ENCODE measurements at regions not wholly inside any gene's neighbourhood (a gene's known extent, or its start where the extent isn't known, plus 50 kb on each side); places are given as distances from the start of the nearest gene placed in this dataset.
"Not testable (repeated sequence)": the region's sequence is repeated elsewhere in the genome, so short reads cannot be mapped to it uniquely, and the experiment has no call there.

GRCh38 chr15:24146251-24146650 is 459.1 kb upstream of the NDN start:
- no peak for TF ChIP-seq EZH2 (IDR thresholded peaks at IDR 0.05; ENCODE audit: insufficient read depth, low read length)
- FAIRE-seq (no peak), DNase-seq (ENCODE audit: low read depth) (no peak)
- Histone ChIP-seq H3K4me2 (ENCODE audit: low read length) (no peak overlapping the region), H3K36me3 (ENCODE audit: insufficient read depth, low read length) (no peaks in the 10 kb centered on the region), H4K20me1 (ENCODE audit: insufficient read depth, low read length) (no peaks in the 10 kb centered on the region), H3K4me3 (ENCODE audit: insufficient read depth, low read depth, low read length) (no peak overlapping the region), H3K4me1 (ENCODE audit: insufficient read depth, low read length) (no peaks in the 10 kb centered on the region), H2AFZ (ENCODE audit: low read depth, low read length) (no peak overlapping the region), H3K27ac (ENCODE audit: low read depth, low read length) (no peak overlapping the region), H3K79me2 (ENCODE audit: insufficient read depth, low read length) (no peaks in the 10 kb centered on the region), H3K27me3 (ENCODE audit: insufficient read depth, low read length) (no peaks in the 10 kb centered on the region), H3K9me3 (ENCODE audit: insufficient read depth, low read depth, low read length) (no peaks in the 10 kb centered on the region), H3K9ac (ENCODE audit: low read length) (no peak overlapping the region)
- no peak overlapping the region for H3K4me3 Mint-ChIP-seq (ENCODE audit: unreplicated experiment)
- no peaks in the 10 kb centered on the region for H3K27me3 Mint-ChIP-seq (ENCODE audit: low read depth, unreplicated experiment)
- H3K9me3 Mint-ChIP-seq (ENCODE audit: unreplicated experiment): peaks cover 3% of the 10 kb centered on the region
- H3K36me3 Mint-ChIP-seq (ENCODE audit: low read depth, unreplicated experiment): no peaks in the 10 kb centered on the region
- no peaks in the 10 kb centered on the region for H3K4me1 Mint-ChIP-seq (ENCODE audit: low read depth, unreplicated experiment)
- H3K27ac Mint-ChIP-seq (ENCODE audit: unreplicated experiment): no peak overlapping the region

GRCh38 chr15:24150542-24150941 is 463.4 kb upstream of the NDN start:
- no peaks in the 10 kb centered on the region for H3K36me3 ChIP-seq (ENCODE audit: insufficient read depth, low read length)
- TF ChIP-seq EZH2 (IDR thresholded peaks at IDR 0.05; ENCODE audit: insufficient read depth, low read length): no peak
- TF ChIP-seq CTCF (IDR thresholded peaks at IDR 0.05; ENCODE audit: insufficient read depth, low read depth, low read length): no peak
- H3K9me3 Mint-ChIP-seq (ENCODE audit: unreplicated experiment): peaks cover 3% of the 10 kb centered on the region
- H3K4me1 ChIP-seq (ENCODE audit: insufficient read depth, low read length): no peaks in the 10 kb centered on the region
- H3K4me3 ChIP-seq (ENCODE audit: insufficient read depth, low read depth, low read length): no peak overlapping the region
- H3K4me3 Mint-ChIP-seq (ENCODE audit: unreplicated experiment): no peak overlapping the region
- H3K4me2 ChIP-seq (ENCODE audit: low read length): no peak overlapping the region
- H3K9ac ChIP-seq (ENCODE audit: low read length): no peak overlapping the region
- H3K79me2 ChIP-seq (ENCODE audit: insufficient read depth, low read length): no peaks in the 10 kb centered on the region
- H3K9me3 ChIP-seq (ENCODE audit: insufficient read depth, low read depth, low read length): no peaks in the 10 kb centered on the region
- H4K20me1 ChIP-seq (ENCODE audit: insufficient read depth, low read length): no peaks in the 10 kb centered on the region
- no peak overlapping the region for H2AFZ ChIP-seq (ENCODE audit: low read depth, low read length)
- no peak overlapping the region for H3K27ac Mint-ChIP-seq (ENCODE audit: unreplicated experiment)
- no peaks in the 10 kb centered on the region for H3K36me3 Mint-ChIP-seq (ENCODE audit: low read depth, unreplicated experiment)
- H3K4me1 Mint-ChIP-seq (ENCODE audit: low read depth, unreplicated experiment): no peaks in the 10 kb centered on the region
- H3K27me3 Mint-ChIP-seq (ENCODE audit: low read depth, unreplicated experiment): no peaks in the 10 kb centered on the region
- DNase-seq (ENCODE audit: low read depth) (no peak), FAIRE-seq (no peak)
- H3K27ac ChIP-seq (ENCODE audit: low read depth, low read length): no peak overlapping the region
- no peaks in the 10 kb centered on the region for H3K27me3 ChIP-seq (ENCODE audit: insufficient read depth, low read length)

- not testable (repeated sequence) for H4K20me1 ChIP-seq (ENCODE audit: insufficient read depth, low read length); H3K9me3 Mint-ChIP-seq (ENCODE audit: unreplicated experiment); H3K4me1 Mint-ChIP-seq (ENCODE audit: low read depth, unreplicated experiment); H3K4me1 ChIP-seq (ENCODE audit: insufficient read depth, low read length); FAIRE-seq; H3K27ac Mint-ChIP-seq (ENCODE audit: unreplicated experiment); H3K4me2 ChIP-seq (ENCODE audit: low read length); H2AFZ ChIP-seq (ENCODE audit: low read depth, low read length); H3K36me3 Mint-ChIP-seq (ENCODE audit: low read depth, unreplicated experiment); DNase-seq (ENCODE audit: low read depth); H3K79me2 ChIP-seq (ENCODE audit: insufficient read depth, low read length); H3K27ac ChIP-seq (ENCODE audit: low read depth, low read length); H3K9ac ChIP-seq (ENCODE audit: low read length); H3K27me3 Mint-ChIP-seq (ENCODE audit: low read depth, unreplicated experiment); H3K27me3 ChIP-seq (ENCODE audit: insufficient read depth, low read length); H3K9me3 ChIP-seq (ENCODE audit: insufficient read depth, low read depth, low read length); H3K4me3 ChIP-seq (ENCODE audit: insufficient read depth, low read depth, low read length); H3K36me3 ChIP-seq (ENCODE audit: insufficient read depth, low read length); H3K4me3 Mint-ChIP-seq (ENCODE audit: unreplicated experiment)
Observed at GRCh38 chr15:24158306-24158705, 471.2 kb upstream of the NDN start.

GRCh38 chr15:24165512-24165911 is 478.4 kb upstream of the NDN start:
- not testable (repeated sequence) for H3K4me2 ChIP-seq (ENCODE audit: low read length); H4K20me1 ChIP-seq (ENCODE audit: insufficient read depth, low read length); H3K9me3 Mint-ChIP-seq (ENCODE audit: unreplicated experiment); H2AFZ ChIP-seq (ENCODE audit: low read depth, low read length); H3K4me1 ChIP-seq (ENCODE audit: insufficient read depth, low read length); H3K4me3 Mint-ChIP-seq (ENCODE audit: unreplicated experiment); H3K27ac Mint-ChIP-seq (ENCODE audit: unreplicated experiment); H3K4me3 ChIP-seq (ENCODE audit: insufficient read depth, low read depth, low read length); FAIRE-seq; H3K27me3 Mint-ChIP-seq (ENCODE audit: low read depth, unreplicated experiment); H3K36me3 Mint-ChIP-seq (ENCODE audit: low read depth, unreplicated experiment); H3K27ac ChIP-seq (ENCODE audit: low read depth, low read length); H3K9ac ChIP-seq (ENCODE audit: low read length); H3K79me2 ChIP-seq (ENCODE audit: insufficient read depth, low read length); H3K27me3 ChIP-seq (ENCODE audit: insufficient read depth, low read length); DNase-seq (ENCODE audit: low read depth); H3K9me3 ChIP-seq (ENCODE audit: insufficient read depth, low read depth, low read length); H3K4me1 Mint-ChIP-seq (ENCODE audit: low read depth, unreplicated experiment); H3K36me3 ChIP-seq (ENCODE audit: insufficient read depth, low read length)

- not testable (repeated sequence) for H3K27ac Mint-ChIP-seq (ENCODE audit: unreplicated experiment); DNase-seq (ENCODE audit: low read depth); H3K9me3 ChIP-seq (ENCODE audit: insufficient read depth, low read depth, low read length); H3K4me1 ChIP-seq (ENCODE audit: insufficient read depth, low read length); H3K27me3 ChIP-seq (ENCODE audit: insufficient read depth, low read length); H2AFZ ChIP-seq (ENCODE audit: low read depth, low read length); H3K9ac ChIP-seq (ENCODE audit: low read length); H3K36me3 Mint-ChIP-seq (ENCODE audit: low read depth, unreplicated experiment); H3K9me3 Mint-ChIP-seq (ENCODE audit: unreplicated experiment); H3K4me3 ChIP-seq (ENCODE audit: insufficient read depth, low read depth, low read length); H3K79me2 ChIP-seq (ENCODE audit: insufficient read depth, low read length); FAIRE-seq; H3K4me3 Mint-ChIP-seq (ENCODE audit: unreplicated experiment); H3K27me3 Mint-ChIP-seq (ENCODE audit: low read depth, unreplicated experiment); H3K36me3 ChIP-seq (ENCODE audit: insufficient read depth, low read length); H3K4me2 ChIP-seq (ENCODE audit: low read length); H3K27ac ChIP-seq (ENCODE audit: low read depth, low read length); H4K20me1 ChIP-seq (ENCODE audit: insufficient read depth, low read length); H3K4me1 Mint-ChIP-seq (ENCODE audit: low read depth, unreplicated experiment)
Observed at GRCh38 chr15:24202297-24202696, 473.3 kb upstream of the NPAP1 start.
